ENCODE measurements at regions not wholly inside any gene's neighbourhood (a gene's known extent, or its start where the extent isn't known, plus 50 kb on each side); places are given as distances from the start of the nearest gene placed in this dataset.
A peak's percentile ranks its signal among the peaks of the same experiment; 100 is the strongest.

DNA sequence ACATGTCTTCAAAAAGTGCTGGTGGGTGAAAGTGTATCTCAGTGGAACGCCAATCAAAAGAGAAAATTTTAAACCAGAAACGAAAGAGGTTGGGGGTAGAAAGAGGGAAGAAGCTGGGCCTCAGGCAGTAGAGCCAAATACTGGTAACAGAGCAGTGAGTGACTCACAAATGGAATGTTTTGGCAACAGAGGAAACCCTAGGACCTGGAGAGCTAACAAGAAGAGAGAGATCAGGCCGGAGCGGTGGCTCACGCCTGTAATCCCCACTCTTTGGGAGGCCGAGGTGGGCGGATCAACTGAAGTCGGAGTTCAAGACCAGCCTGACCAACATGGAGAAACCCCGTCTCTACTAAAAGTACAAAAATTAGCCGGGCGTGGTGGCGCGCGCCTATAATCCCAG is 450.8 kb upstream of the NAALADL2 start:
- DNase-seq = no peak

- no peak for DNase-seq
Observed at GRCh38 chr3:174409086-174409743, 449.9 kb upstream of the NAALADL2 start.

DNA sequence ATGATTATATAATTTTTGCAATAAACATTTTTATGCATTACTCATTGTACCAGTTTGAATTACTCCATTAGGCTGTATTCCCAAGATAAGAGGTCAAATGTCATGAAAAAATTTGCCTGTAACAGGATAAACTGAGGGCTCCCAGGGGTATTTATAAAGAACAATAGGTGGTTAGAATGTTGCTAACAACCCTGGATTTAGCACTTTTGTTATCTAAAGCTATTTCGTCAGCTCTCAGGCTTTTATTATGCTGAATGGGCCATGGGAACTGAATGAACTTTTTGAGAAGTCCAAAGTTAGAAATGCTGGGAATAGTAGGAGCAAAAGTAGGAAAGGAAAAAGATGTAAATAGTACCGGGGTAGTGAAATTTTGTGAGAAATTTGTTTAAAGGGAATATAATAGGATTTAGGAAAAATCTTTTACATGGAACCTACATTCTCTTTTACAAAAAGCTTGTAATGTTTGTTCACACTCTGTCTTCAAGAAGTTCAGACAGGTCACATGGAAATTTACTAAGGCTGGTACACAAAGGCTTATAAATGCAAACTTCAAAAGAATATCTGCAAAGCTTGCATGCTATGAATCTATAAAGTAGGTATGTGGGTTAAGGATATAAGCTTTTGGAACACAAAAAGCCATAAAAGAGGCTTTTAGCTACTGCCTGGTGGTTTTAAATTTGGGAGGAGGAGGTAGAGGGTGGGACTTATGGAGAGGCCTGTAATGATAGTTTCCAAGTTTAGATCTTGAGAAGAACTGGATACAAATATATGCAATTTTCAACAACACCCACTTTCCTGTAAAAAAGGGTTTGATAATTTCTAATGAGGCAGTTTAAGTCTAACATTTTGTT is 445.8 kb upstream of the NAALADL2 start:
- no peak for DNase-seq

DNA sequence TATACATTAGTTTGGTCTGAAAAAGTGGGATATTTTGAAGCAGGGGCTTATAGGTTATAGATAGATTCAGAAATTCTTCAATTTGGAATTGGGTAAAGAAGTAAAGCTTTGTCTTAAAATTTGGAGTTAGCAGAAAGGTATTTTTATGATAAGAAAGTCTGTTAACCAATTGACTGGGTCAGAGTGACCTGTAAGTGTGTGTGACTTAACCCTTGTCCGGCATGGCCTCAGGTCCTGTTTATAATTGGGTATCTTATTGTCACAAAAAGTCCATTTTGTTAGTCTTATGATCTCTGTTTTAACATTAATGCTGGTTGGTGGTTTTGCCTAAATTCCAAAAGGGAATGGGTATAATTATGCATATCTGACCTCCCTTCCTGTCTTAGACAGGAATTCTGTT is 444.2 kb upstream of the NAALADL2 start:
- DNase-seq = no peak

DNA sequence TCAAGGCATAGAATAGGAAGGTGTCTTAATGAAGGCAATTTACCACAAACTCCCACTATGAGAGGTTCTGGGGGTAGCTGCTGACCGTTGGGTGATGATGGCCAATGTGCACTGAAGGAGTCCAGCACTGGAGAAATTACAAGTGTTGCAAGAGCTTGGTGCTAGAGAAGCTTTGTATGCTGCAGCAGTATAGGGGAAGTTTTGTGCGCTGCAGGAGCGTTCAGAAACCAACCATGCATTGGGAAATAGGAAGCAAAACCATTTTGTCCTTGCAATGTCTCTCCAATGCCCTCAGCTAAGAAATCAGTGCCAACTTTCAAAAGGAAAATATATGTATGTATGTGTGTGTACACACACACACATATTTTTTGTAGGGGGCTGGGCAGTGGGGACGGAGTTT is 441.6 kb upstream of the NAALADL2 start:
- no peak for DNase-seq

- no peak for DNase-seq
Observed at GRCh38 chr3:174419216-174419615, 439.9 kb upstream of the NAALADL2 start.

GRCh38 chr3:174423936-174424335 is 435.2 kb upstream of the NAALADL2 start:
- DNase-seq = no peak

- DNase-seq = no peak
Observed at GRCh38 chr3:174424656-174425055, 434.5 kb upstream of the NAALADL2 start.

DNA sequence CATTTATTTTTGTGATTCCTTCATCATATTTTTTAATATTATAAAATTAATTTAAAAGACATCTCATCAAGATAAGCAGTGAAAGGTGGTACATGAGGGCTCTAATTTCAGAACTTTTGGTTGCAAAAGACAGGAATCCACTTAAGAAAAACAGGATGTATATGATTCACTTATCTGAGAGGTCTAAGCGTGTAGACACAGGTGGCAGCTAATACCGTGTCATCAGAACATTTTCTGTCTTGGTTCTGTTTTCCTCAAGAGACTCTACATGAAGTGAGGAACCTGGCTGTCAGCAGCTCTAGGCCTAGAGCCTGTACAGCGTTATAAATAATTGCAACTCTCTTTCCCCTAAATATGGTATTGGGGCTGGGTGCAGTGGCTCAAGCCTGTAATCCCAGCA is 433.7 kb upstream of the NAALADL2 start:
- no peak for DNase-seq

DNA sequence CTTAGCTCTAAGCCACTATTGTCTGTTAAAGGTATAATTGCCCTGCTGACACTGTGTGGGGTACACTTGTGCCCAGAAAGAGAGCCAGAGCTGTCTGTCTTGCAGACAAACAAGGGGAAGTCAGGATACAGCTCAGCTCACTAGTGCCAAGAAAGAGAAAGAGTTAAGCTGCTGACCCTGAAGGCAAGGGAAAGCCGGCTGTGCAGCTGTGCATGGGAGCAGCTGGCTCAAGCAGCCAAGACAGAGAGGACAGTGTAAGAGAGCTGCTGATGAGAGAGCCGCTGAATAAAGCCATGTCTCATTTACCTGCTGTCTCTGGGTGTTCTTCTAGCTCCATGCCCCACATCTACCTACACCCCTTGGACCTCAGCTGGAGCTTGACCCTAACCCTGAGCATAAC is 428.1 kb upstream of the NAALADL2 start:
- DNase-seq = no peak

- no peak for DNase-seq
Observed at GRCh38 chr3:174431717-174432116, 427.4 kb upstream of the NAALADL2 start.

DNA sequence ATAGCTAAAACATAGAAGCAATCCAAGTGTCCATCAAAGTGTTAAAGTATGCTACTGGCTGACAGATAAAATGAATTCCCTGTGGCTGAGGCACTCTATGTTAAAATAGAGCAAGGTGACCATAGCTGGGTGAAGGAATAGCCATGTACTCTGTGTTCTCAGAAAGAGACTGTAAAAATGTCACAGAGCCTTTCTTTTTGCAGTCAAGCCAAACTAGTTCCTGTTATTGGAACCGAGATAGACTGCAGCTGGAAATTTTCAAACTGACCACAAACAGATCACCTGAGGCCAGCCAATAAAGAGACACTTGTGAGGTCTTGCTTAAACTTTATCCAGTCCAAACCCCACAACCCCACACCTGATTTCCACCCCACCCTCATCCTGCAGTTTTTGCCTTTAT is 422.8 kb upstream of the NAALADL2 start:
- DNase-seq = no peak

- no peak for DNase-seq
Observed at GRCh38 chr3:174438501-174439145, 420.5 kb upstream of the NAALADL2 start.

DNA sequence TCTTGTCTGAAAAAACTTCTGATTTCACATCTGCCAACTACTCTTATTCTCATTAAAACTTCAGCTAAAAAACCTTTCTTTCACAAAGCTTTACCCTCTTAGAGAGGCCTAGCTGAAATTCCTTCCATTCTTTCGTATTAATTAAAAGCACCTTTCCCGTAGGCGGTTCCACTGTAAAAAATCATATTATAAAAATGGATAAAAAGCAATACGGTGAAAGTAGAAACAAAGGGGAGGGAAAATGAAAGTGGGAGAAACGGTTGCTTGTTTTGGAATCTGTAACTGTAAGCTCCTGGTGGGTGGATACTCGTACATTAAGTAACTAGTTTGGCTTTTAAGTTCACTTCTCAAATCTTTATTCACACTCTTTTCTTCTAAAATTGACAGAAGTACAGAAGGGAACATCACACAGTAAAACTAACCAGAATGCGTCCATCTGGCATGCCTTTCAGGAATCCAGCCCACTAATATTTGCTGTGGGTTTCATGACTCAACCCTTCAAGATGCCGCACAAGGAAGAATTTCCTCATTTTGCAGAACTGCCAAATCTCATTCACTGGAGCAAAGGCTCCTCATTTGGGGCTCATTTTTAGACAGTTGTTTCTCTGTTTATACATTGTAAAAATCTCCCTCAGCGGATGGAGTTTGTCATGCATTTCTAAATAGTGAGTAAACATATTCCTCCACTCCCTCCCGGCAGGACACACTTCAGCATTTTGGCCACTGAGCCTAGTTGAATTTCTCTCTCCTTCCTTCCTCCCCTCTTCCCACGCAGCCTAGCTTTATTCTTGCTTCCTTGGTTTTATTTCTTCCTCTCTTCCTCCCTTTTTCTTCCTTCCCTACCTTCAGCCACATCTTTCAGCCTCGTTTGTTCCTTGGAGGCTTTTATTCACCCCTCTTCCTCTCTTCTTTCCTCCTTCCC is 419.5 kb upstream of the NAALADL2 start:
- no peak for DNase-seq

DNA sequence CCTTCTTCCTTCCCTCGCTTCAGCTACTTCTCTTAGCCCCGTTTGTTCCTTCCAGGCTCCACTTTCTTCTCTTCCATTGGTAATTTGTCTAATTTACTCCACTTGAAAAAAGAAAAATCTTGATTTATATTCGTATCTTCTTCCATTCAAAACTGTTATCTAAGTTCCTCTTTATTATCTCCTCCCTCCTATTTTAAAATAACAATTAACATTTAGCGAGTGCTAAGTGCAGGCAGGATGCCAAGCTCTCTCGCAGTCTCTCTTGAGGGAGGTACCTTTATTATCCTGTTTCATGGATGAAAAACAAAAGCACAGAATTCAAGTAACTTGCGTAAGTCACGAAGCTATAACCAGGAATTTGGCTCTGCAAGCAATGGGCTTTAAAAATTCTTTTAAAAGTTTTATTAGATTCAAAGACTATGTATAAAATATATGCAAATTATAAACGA is 418.9 kb upstream of the NAALADL2 start:
- no peak for DNase-seq

DNA sequence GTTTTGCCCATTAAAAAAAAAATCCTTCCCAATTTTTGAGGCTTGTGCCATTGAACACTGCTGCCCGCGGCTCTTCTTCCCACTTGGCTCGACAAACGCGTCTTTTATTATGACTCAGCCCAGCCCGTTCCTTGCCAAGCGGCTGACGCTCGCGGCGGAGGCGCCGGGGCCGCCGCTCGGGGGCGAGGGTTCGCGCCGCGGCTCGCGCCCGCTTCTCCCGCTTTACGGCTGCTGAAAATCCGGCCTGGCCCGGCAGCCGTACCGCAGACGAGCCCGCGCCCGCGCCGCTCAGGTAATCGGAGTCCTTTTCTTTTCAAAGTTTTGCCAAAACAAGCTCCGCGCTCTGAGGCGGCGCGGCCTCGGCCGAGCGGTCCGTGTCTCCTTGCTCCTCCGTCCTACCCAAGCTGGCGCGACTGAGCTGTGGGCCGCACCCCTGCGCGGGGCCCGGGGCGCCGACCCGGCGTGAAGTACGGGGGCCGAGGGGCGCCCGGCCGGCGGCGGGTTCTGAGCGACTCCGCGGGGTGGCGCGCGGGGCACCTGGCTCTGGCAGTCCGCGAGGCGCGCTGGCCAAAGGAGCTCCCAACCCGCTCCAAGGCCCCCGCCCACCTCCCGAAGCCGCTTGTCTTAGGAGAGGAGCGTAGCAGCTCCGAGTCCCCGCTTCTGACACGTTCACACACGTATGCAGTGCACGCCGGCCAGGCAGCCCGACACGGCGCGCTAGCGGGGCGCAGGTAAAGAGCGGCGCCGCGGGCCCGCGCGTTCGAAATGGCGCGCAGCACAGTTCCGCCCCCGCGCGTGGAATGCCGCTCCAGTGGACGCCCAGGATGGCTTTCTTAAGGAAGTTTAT is 418.2 kb upstream of the NAALADL2 start:
- peak; percentile 40 for DNase-seq

- DNase-seq = no peak
Observed at GRCh38 chr3:174441588-174442301, 417.4 kb upstream of the NAALADL2 start.

DNA sequence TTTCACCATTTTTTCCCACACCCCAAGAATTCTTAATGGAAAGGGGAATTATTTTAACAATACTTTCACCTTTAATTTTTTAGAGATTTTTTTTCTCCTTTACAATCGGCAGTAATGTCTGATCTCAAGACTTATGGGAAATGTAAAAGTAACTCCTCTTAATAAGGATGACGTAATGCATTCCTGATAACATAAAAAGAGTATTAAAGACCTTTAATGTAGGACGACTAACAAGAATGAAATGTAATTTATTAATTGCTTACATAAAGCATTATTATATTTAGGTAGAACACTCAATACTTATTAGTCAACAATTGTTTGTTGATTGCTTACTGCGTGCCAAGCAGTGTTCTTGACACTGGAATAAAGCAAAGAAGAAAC is 416.8 kb upstream of the NAALADL2 start:
- DNase-seq = no peak

DNA sequence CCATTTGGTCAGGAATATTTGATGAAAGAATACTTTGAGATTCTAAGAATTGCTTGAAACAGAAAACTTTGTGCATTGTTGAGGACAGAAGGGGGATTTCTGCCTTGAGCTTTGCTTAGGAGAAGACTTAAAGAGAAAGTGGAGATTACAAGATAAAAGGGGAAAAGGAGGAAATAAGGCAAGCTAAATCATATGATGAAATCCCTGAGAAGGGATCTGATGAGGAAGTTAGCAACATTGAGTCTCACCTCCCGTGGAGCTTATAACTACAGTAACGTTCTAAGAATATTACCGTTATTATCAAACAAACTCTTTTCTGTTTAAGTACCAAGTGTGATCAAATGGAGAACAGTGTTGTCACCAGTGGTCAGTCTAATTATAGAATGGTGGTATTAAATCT is 414.7 kb upstream of the NAALADL2 start:
- no peak for DNase-seq

GRCh38 chr3:174457758-174458157 is 401.4 kb upstream of the NAALADL2 start:
- no peak for DNase-seq

DNA sequence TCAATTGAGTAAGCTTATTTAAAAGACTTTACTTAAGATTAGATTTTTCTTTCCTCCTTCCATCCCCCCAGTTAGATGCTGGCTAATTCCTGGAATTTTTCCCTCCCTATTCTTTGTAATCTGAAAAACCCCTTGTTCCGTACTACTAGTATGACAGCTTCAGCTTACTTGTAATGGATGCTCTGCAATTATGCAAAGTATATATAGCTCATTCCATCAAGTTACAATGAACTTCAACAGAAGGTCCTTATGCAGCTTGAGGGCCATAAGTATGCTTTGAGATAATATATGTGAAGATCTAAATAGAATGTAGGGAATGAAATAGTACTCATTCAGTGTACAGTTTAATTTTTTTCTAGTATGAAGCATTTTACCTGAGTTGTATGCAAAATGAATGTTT is 398.3 kb upstream of the NAALADL2 start:
- no peak for DNase-seq
